GM18951 (cell line): ENCODE measurements at regions not wholly inside any gene's neighbourhood (a gene's known extent, or its start where the extent isn't known, plus 50 kb on each side); places are given as distances from the start of the nearest gene placed in this dataset.

Source experiments
- POLR2A ChIP-seq: IDR thresholded peaks from 4 replicates; pipeline ENCODE4 v1.6.1; 2011; ENCODE audit warnings: mild to moderate bottlenecking; ENCODE audit not compliant: insufficient read length, insufficient read depth; ENCODE audit errors: extremely low read depth
- in situ Hi-C: fragments of 300-500 bp; cut with MboI; formaldehyde crosslinking; loops from one replicate; pipeline ENCODE4 v1.12.0; 2022; ENCODE audit warnings: low sequenced_read_pairs, mixed read lengths, inconsistent platforms; ENCODE audit not compliant: unreplicated experiment

GRCh38 chr4:127120441-127121090, 512.2 kb upstream of the INTU start:
- in situ Hi-C loops: no loop called here
- no peak for TF ChIP-seq POLR2A

- in situ Hi-C loops: no loop called here
- no peak for TF ChIP-seq POLR2A
These were observed 507.8 kb upstream of the INTU start for GRCh38 chr4:127124919-127125318.

GRCh38 chr4:127126718-127127117, 506.0 kb upstream of the INTU start:
- TF ChIP-seq POLR2A: no peak
- in situ Hi-C loops: no loop called here

- in situ Hi-C loops: no loop called here
- no peak for TF ChIP-seq POLR2A
These were observed 501.2 kb upstream of the INTU start for GRCh38 chr4:127131527-127131926.

GRCh38 chr4:127134490-127134889, 498.3 kb upstream of the INTU start:
- in situ Hi-C loops: no loop called here

GRCh38 chr4:127138586-127138985, 494.2 kb upstream of the INTU start:
- TF ChIP-seq POLR2A: no peak
- in situ Hi-C loops: no loop called here

More at GRCh38 chr4:127134490-127134889, 498.3 kb upstream of the INTU start:
- TF ChIP-seq POLR2A: no peak

DNA sequence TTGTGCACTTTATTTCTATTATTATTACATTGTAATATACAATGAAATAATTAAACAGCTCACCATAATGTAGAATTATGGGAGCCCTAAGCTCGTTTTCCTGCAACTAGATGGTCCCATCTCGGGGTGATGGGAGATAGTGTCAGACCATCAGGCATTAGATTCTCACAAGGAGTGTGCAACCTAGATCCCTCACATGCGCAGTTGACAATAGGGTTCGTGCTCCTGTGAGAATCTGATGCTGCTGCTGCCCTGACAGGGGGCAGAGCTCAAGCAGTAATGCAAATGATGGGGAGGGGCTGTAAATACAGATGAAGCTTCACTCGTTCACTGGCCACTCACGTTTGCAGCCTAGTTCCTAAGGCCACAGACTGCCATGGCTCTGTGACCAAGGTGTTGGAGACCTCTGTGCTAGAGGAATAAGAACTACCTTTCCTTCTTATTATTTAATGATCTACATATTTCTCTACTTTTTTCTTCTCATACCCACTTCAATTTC, 492.9 kb upstream of the INTU start:
- no peak for TF ChIP-seq POLR2A
- in situ Hi-C loops: no loop called here

GRCh38 chr4:127140306-127140705, 492.5 kb upstream of the INTU start:
- in situ Hi-C loops: no loop called here

GRCh38 chr4:127141856-127142255, 490.9 kb upstream of the INTU start:
- TF ChIP-seq POLR2A: no peak
- in situ Hi-C loops: no loop called here

More at GRCh38 chr4:127140306-127140705, 492.5 kb upstream of the INTU start:
- TF ChIP-seq POLR2A: no peak

GRCh38 chr4:127143460-127144195, 489.1 kb upstream of the INTU start:
- TF ChIP-seq POLR2A: no peak
- in situ Hi-C loops: no loop called here

- TF ChIP-seq POLR2A: no peak
- in situ Hi-C loops: no loop called here
These were observed 487.7 kb upstream of the INTU start for GRCh38 chr4:127145006-127145540.

DNA sequence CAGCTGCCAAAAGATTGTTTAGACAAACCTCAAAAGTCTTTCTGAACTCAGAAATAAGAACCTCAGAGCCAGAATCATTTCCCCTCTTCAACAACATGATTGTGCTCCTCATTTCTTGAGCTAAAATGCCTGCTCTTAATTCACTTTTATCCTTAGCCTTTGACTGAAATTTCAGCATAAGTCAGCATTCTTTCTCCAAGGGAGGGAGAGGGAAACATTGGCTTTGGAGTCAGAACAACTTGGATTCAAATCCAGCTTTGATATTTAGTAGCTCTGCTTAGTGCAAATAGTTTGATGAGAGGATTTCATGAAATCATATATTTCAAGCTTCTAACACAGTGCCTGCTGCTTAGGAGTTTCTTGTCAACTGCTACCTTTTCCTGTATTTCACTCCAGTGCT, 484.6 kb upstream of the INTU start:
- TF ChIP-seq POLR2A: no peak
- in situ Hi-C loops: no loop called here

DNA sequence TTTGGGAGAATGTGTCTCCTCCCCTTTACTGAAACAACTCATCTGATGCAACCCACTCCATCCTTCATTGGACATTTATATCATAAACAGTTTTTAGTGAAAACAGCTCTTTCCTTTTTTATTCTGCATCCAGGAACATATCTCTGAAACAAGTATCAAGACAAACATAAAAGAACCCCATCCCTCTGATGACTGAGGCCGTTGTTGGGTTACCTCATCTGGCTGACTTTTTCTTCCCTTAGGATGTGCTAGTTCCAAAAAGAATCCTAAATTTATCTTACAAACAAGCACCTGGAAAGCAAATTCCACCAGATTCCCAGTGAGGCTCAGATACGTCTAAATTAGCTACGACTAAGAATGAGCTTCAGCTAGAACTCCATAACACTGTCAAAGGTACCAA, 483.7 kb upstream of the INTU start:
- in situ Hi-C loops: no loop called here
- TF ChIP-seq POLR2A: no peak

GRCh38 chr4:127151941-127152340, 480.8 kb upstream of the INTU start:
- TF ChIP-seq POLR2A: no peak
- in situ Hi-C loops: no loop called here
